ENCODE measurements at regions not wholly inside any gene's neighbourhood (a gene's known extent, or its start where the extent isn't known, plus 50 kb on each side); places are given as distances from the start of the nearest gene placed in this dataset.

- no peak for FAIRE-seq
- DNase-seq (ENCODE audit: extremely low spot score, insufficient read length, low read depth), result no peak
Observed at GRCh38 chr9:86563350-86563749, 209.1 kb upstream of the TUT7 start.

- no peak for FAIRE-seq
Observed at GRCh38 chr9:86562691-86563090, 208.5 kb upstream of the TUT7 start.

GRCh38 chr9:86557918-86558317 is 203.7 kb upstream of the TUT7 start:
- no peak for FAIRE-seq
- no peak for DNase-seq (ENCODE audit: extremely low spot score, insufficient read length, low read depth)

More at GRCh38 chr9:86562691-86563090, 208.5 kb upstream of the TUT7 start:
- DNase-seq (ENCODE audit: extremely low spot score, insufficient read length, low read depth), result no peak

DNA sequence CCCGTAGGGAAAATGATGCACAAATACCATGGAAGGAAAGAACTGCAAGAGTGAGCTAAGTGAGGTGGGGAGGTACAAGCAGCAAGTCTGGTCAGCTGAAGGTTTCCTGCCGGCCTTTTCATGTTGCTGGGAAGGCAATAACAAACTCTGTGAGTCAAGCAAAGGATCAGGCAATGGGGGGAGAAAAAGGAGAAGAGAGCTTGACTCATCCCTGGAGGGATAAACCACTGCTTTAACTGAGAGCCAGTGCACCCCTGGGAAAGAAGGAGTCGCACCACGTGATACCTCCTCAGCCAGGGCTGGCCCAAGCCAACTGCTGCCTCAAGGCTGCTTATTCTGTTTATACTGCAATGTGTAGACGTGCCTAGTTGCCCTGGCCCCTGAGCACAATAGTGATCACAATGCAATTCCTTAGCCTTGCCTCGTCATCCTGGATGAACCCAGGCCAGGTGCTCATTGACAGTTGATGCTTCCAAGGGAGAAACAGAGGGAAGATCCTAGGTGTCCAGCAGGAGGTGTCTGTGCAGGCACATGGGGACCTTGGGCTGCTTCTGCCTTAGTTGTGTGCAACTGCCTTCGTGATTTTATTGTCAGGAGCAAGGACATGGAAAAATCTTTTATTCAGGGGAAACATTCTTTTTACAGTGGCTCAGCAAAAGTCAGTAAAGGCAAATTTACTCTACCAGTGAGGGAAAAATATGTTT is 203.0 kb upstream of the TUT7 start:
- no peak for DNase-seq (ENCODE audit: extremely low spot score, insufficient read length, low read depth)
- no peak for FAIRE-seq

DNA sequence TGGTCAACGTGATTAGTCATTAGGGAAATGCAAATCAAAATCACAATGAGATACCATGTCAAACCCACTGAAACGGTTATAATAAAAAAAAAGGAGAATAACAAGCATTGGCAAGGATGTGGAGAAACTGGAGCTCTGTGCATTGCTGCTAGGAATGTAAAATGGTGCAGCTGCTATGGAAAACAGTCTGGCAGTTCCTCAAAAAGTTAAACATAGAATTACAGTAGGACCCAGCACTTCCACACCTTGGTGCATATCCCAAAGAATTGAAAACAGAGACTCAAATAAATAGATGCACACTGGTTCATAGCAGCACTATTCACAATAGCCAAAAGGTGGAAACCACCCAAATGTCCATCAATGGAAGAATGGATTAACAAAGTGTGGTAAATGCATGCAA is 201.5 kb upstream of the TUT7 start:
- FAIRE-seq, result no peak
- DNase-seq (ENCODE audit: extremely low spot score, insufficient read length, low read depth), result no peak

GRCh38 chr9:86550401-86550800 is 196.2 kb upstream of the TUT7 start:
- DNase-seq (ENCODE audit: extremely low spot score, insufficient read length, low read depth), result no peak
- FAIRE-seq, result no peak

DNA sequence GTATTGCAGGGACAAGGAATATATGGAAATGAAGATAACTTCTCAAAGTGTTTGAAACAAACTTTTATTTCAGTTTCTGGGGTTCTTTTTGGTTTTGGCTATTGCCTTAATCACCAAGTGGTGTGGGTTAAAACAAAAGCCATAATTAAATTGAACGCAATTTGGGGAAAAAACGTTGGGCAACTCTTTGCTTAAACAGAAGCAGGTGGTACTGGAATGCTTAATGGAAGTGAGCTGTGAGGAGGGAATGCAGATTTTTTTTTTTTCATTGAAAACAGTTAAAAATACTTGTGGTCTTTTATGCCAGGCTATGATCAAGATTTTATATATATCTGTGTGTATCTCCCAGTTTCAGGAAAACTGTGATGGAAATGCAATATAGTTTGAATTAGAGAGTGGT is 195.7 kb upstream of the TUT7 start:
- DNase-seq (ENCODE audit: extremely low spot score, insufficient read length, low read depth), result no peak
- FAIRE-seq, result no peak

- FAIRE-seq (no peak), DNase-seq (ENCODE audit: extremely low spot score, insufficient read length, low read depth) (no peak)
Observed at GRCh38 chr9:86549401-86549811, 195.2 kb upstream of the TUT7 start.

DNA sequence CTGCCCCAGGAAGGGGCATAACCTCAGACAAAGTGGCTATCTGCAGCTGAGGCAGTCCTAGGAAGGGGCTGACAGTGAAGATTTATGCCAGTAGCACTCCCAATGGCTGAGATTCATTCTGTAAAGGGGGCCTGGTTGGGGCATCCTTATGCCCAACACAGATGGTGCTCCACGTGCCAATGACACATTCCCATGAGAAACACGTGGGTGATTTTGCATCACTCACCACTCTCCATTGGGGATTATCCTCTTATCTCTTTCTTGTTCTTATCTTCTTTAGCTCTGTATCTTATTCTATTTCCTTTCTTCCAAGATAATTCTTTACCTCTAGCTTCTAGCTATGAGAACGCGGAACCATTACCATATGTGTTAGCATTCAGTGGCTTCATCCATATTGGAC is 194.0 kb upstream of the TUT7 start:
- no peak for DNase-seq (ENCODE audit: extremely low spot score, insufficient read length, low read depth)
- no peak for FAIRE-seq

DNA sequence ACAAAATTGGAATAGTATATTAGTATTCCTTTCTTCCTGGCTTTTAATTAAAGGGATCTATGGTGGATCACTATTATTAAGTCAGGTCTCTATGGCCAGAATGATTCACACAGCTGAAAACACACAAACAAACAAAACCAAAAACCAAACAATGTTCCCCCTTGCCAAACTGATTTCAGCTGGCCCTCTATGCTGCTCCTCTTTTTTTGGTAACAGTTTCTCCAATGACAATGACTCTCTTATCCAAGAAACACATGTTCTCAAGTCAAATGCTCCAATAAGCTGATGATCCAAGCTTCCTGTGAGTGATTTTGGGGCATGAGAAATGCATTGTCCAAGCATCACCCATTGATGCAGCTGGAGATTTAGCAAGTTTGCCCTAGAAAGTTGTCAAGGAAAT is 193.4 kb upstream of the TUT7 start:
- DNase-seq (ENCODE audit: extremely low spot score, insufficient read length, low read depth) (no peak), FAIRE-seq (no peak)

DNA sequence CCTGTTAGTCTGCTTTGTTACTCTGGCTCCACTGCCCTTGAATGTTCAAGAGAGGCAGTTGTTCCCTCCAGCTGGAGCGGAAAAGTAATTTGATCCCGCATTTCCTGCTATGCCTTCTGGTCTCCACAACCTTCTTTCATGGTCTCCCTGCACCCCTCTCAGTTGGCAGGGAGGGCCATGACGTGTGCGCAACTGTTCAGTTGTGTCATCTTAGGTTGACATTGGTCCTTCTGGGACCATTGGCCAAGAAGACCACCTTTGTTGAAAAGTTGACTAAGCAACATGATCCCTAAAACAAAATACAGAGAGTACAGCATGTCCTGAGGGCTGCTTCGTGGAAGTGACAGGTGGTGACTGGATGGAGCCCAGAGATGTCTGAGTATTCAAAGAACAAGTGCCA is 192.5 kb upstream of the TUT7 start:
- no peak for FAIRE-seq
- DNase-seq (ENCODE audit: extremely low spot score, insufficient read length, low read depth), result no peak

- FAIRE-seq, result no peak
Observed at GRCh38 chr9:86545090-86545489, 190.9 kb upstream of the TUT7 start.

DNA sequence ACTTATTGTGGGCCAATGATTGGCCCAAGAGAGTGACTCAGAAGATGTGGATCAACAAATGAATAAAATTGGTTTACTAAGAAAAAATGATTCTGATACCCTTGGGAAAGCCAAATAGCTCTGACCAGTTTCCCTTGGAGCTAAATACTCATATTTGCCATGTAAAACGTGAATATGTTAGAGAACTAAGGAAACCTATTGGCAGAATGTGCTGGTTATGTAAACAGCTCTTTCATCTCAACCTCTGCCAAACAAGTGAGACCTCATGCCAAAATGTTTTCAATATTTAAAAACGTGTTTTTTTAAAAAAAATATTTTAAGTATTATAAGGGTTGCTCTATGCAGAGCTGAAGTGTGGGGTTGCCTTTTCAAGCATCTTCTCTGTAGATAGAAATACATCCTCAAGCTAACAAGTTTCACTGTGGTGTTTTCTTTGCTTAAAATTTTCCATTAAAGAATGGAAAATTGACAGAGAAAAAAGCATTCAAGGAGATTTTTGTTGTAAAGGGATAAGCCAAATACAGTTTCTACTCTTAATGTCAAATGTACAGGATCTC is 186.9 kb upstream of the TUT7 start:
- FAIRE-seq (no peak), DNase-seq (ENCODE audit: extremely low spot score, insufficient read length, low read depth) (no peak)

More at GRCh38 chr9:86545090-86545489, 190.9 kb upstream of the TUT7 start:
- no peak for DNase-seq (ENCODE audit: extremely low spot score, insufficient read length, low read depth)

- FAIRE-seq (no peak), DNase-seq (ENCODE audit: extremely low spot score, insufficient read length, low read depth) (no peak)
Observed at GRCh38 chr9:86535406-86535915, 181.3 kb upstream of the TUT7 start.

DNA sequence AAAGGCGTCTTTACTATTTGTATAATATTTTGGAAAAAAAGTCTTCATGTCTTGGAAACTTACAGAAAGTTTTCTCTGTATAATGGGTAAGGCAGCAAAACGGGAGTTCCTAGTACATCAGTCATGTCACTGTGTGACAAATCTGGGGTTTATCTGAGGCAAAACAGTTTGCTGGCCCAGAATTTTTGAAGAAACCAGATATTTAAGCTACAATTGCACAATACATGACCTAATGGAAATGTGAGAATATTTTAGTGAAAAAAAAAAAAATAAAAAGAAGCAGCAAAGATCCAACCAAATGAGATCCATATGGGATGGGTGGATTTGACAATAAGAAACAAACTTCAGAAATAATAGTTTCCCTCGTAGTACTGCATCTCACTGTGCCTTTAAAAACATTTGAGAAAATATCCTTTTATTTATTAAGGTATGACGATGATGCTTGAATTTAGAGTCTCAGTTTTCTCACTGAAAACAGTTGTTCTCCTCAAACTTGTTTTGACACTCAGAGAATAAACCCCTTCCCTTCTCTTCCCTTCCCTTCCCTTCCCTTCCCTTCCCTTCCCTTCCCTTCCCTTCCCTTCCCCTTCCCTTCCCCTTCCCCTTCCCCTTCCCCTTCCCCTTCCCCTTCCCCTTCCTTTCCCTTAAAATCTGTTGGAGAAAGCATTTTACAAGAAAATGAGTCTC is 180.5 kb upstream of the TUT7 start:
- DNase-seq (ENCODE audit: extremely low spot score, insufficient read length, low read depth) (no peak), FAIRE-seq (no peak)

DNA sequence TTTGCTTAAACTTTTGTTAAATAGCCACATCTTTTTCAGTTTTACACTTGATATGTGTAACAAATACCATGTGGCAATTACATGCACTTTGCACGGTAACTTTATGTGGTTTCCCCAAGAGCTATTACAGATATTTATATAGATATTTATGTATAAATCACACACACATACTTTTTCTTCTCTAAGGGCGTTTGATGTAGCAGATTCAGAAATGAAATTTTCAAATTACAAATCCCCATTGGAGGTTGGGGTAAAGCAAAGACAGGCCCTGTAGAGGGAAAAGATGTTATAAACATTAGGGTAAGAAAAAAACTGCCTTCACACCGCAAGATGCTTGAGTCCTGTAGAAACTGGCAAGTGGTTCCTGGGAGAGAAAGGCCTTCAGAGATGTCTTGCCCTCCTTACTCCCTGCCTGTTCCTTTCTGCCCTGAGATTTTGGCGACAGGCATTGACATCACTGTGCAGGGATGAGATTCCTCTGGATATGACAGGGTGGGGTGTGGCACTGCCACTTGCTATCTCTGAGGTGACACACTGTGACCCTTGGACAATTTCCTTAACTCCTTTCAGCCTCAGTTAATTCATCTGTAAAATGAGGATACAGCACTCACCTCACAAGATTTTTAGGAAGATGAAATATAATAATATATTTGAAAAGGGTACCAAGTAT is 177.9 kb upstream of the TUT7 start:
- DNase-seq (ENCODE audit: extremely low spot score, insufficient read length, low read depth) (no peak), FAIRE-seq (no peak)

- FAIRE-seq (no peak), DNase-seq (ENCODE audit: extremely low spot score, insufficient read length, low read depth) (no peak)
Observed at GRCh38 chr9:86531273-86531970, 177.2 kb upstream of the TUT7 start.

GRCh38 chr9:86529496-86530275 is 175.5 kb upstream of the TUT7 start:
- DNase-seq (ENCODE audit: extremely low spot score, insufficient read length, low read depth), result no peak

DNA sequence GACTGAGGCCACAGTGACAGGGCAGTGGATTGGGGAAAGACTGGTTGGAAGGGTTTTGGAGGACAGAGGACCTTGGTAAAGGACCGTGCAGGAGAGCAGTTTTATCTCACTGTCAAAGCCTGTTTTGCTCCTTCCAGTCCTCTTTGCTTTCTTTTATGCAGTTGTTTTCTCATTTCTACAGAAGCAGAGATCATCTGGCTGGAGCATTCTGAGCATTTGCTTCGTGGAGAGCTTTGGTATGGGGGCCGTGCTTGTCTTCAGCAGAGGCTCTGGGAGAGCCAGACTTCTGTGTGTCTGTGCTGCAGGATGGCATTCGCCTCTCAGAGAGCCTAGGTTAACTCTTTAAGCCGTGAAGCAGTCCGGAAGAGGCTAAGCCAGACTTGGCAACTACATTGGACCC is 171.8 kb upstream of the TUT7 start:
- FAIRE-seq, result no peak

More at GRCh38 chr9:86529496-86530275, 175.5 kb upstream of the TUT7 start:
- FAIRE-seq, result no peak

More for the DNA sequence above, 171.8 kb upstream of the TUT7 start:
- DNase-seq (ENCODE audit: extremely low spot score, insufficient read length, low read depth), result no peak

Measured in GM18507 (cell line).